NCI-H2081 (cell line): ENCODE measurements at regions not wholly inside any gene's neighbourhood (a gene's known extent, or its start where the extent isn't known, plus 50 kb on each side); places are given as distances from the start of the nearest gene placed in this dataset.

Source experiments
- DNase-seq, 2 experiments: peaks; one replicate each; lab custom pipeline; 2025; lab: John Stamatoyannopoulos, UW

GRCh38 chr3:8254489-8254888 is 247.1 kb upstream of the LMCD1 start:
- no peak for DNase-seq

GRCh38 chr3:8255725-8256124 is 245.9 kb upstream of the LMCD1 start:
- no peak for DNase-seq

- DNase-seq: no peak
These were observed 245.1 kb upstream of the LMCD1 start for GRCh38 chr3:8256441-8257071.

- DNase-seq: no peak
These were observed 240.6 kb upstream of the LMCD1 start for GRCh38 chr3:8261018-8261417.

- no peak for DNase-seq
These were observed 234.9 kb upstream of the LMCD1 start for GRCh38 chr3:8266730-8267131.

- DNase-seq: no peak
These were observed 228.1 kb upstream of the LMCD1 start for GRCh38 chr3:8273479-8273878.

GRCh38 chr3:8276056-8276455 is 225.6 kb upstream of the LMCD1 start:
- DNase-seq: no peak

- no peak for DNase-seq
These were observed 225.1 kb upstream of the LMCD1 start for GRCh38 chr3:8276506-8276905.

GRCh38 chr3:8278448-8278847 is 223.2 kb upstream of the LMCD1 start:
- no peak for DNase-seq

GRCh38 chr3:8279476-8279875 is 222.1 kb upstream of the LMCD1 start:
- no peak for DNase-seq

- no peak for DNase-seq
These were observed 221.6 kb upstream of the LMCD1 start for GRCh38 chr3:8279886-8280550.

GRCh38 chr3:8282541-8283165 is 219.0 kb upstream of the LMCD1 start:
- DNase-seq: no peak

- DNase-seq: no peak
These were observed 218.4 kb upstream of the LMCD1 start for GRCh38 chr3:8283193-8283592.

GRCh38 chr3:8286086-8286485 is 215.5 kb upstream of the LMCD1 start:
- no peak for DNase-seq

- DNase-seq: no peak
These were observed 214.9 kb upstream of the LMCD1 start for GRCh38 chr3:8286749-8287148.

- no peak for DNase-seq
These were observed 211.0 kb upstream of the LMCD1 start for GRCh38 chr3:8290611-8291010.

GRCh38 chr3:8296461-8296860 is 205.2 kb upstream of the LMCD1 start:
- DNase-seq: no peak

- DNase-seq: no peak
These were observed 203.3 kb upstream of the LMCD1 start for GRCh38 chr3:8298021-8298954.

GRCh38 chr3:8301977-8302735 is 199.5 kb upstream of the LMCD1 start:
- peak in 1 of 2 experiments; percentile 14 for DNase-seq

- no peak for DNase-seq
These were observed 198.2 kb upstream of the LMCD1 start for GRCh38 chr3:8303466-8303865.

GRCh38 chr3:8305371-8305770 is 196.3 kb upstream of the LMCD1 start:
- DNase-seq: no peak
